GM18907 (cell line): ENCODE measurements at regions not wholly inside any gene's neighbourhood (a gene's known extent, or its start where the extent isn't known, plus 50 kb on each side); places are given as distances from the start of the nearest gene placed in this dataset.

ENCODE experiments used
- ATAC-seq: cut with Tn5 transposase; IDR thresholded peaks from one replicate; pipeline ENCODE4 v1.9.1; 2021; ENCODE audit warnings: mild to moderate bottlenecking, moderate library complexity; ENCODE audit not compliant: unreplicated experiment

DNA sequence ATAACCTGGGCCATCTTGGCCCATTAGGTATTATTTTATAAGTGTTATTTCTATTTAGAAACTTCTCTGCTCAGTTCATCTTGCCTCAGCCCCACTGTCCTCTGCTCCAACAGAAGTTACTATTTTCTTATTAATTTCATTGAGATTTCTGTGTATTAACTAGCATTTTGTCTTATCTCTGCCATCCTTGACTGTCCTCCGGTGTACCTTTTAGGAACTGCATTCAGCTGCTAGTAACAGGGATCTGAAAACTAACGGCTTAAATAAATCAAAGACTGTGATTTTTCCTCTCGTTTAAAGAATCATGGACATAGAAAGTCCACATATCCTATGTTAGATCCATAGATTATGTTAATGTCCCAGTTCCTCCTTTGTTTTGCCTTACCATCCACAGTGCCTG lies 382.5 kb downstream of the MATN1 start:
- ATAC-seq: no peak

- no peak for ATAC-seq
These were observed 383.5 kb downstream of the MATN1 start for GRCh38 chr1:30339866-30340265.

GRCh38 chr1:30338765-30339164 lies 384.6 kb downstream of the MATN1 start:
- ATAC-seq: no peak

GRCh38 chr1:30337324-30337620 lies 386.1 kb downstream of the MATN1 start:
- ATAC-seq: no peak

GRCh38 chr1:30336550-30337323 lies 386.6 kb downstream of the MATN1 start:
- ATAC-seq: no peak

DNA sequence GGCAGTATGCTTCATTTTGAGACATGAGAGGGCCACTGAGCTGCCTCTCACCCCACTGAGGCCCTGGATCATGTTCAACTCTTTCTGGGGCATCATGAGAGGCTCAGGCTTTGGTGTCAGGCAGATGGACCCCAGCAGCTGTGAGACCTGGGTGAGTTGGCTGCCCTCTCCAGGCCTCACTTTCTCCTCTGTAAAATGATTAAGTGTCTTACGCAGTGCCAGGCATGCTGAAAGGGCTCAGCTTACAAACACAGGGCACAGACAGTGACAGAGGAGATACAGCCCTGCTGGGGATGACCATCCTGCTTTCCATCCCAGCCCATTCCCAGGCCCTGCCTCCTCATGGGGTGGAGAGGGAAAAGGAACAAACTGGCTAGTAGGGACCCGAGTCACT lies 387.4 kb downstream of the MATN1 start:
- no peak for ATAC-seq

DNA sequence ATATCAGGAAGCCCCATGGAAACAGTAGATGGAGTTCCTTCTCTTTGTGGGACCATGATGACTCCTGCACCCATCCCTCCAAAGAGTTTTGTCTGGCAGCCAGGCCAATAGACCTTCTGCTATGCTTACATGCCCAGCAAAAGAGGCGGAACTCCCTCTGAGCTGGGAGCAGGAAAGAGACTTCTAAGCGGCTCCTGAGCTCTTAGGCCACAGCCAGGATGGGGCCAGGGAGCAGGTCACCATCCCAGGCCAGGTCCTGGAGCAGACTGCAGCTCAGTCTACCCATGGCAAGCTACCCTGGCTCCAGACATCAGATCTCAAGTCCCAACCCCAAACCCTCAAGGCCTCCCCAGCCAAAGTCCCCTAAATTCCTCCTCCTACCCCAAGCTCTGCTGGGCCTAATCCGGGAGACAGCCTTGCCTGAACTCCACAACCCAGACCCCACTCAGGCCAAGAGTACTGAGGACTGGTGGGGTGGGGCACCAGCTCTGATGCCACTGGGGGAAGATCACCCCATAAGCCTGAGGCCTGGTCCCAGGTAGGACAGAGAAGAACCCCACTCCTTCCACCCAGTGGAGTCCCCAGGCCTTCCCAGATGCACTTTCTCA lies 387.9 kb downstream of the MATN1 start:
- no peak for ATAC-seq

DNA sequence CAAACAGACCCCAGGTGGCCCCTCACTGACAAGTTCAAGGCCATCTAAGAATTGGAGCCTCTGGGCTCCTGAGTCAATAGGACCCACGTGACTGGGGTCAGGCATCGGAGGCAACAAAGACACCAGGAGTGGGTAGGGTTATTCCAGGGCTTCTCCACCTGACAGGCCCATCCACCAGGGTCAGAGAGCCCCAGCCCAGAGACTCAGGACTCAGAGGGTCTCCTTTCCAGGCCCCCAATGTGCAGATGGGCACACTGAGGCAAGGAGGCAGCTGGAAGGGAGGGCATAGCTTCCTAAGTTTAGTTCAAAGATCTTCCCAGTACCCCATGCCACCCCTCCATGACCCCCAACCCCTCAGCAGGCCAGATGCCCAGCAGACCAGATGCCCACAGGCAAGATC lies 388.6 kb downstream of the MATN1 start:
- ATAC-seq: no peak

- no peak for ATAC-seq
These were observed 391.0 kb downstream of the MATN1 start for GRCh38 chr1:30332116-30333094.

- ATAC-seq: no peak
These were observed 391.8 kb downstream of the MATN1 start for GRCh38 chr1:30331415-30332065.

GRCh38 chr1:30330644-30331043 lies 392.7 kb downstream of the MATN1 start:
- ATAC-seq: no peak

- ATAC-seq: no peak
These were observed 393.4 kb downstream of the MATN1 start for GRCh38 chr1:30329802-30330557.

DNA sequence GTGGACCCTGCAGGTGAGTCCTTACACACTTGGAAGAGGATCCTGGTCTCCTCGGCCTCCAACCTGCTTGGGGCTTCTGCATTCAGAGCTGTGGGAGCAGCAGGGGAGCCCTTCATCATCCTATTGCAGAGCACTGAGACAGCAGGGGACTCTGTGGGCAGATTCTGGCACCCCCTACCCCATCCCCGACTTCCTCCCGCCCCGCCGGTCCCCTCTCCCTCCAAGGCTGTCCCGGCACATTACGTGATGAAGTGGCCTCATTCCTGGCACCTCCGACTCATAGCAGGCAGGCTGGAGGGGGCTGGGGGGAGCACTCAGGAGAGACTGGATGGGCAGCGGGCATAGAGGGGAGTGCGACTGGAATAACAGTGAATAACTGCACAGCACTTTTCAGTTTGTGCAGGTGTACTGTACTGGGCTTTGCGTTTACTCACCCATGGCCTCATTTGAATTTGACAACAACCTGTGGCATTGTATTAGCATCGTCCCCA lies 394.1 kb downstream of the MATN1 start:
- ATAC-seq: no peak

GRCh38 chr1:30328401-30329262 lies 394.8 kb downstream of the MATN1 start:
- ATAC-seq: no peak

GRCh38 chr1:30328100-30328370 lies 395.4 kb downstream of the MATN1 start:
- no peak for ATAC-seq

DNA sequence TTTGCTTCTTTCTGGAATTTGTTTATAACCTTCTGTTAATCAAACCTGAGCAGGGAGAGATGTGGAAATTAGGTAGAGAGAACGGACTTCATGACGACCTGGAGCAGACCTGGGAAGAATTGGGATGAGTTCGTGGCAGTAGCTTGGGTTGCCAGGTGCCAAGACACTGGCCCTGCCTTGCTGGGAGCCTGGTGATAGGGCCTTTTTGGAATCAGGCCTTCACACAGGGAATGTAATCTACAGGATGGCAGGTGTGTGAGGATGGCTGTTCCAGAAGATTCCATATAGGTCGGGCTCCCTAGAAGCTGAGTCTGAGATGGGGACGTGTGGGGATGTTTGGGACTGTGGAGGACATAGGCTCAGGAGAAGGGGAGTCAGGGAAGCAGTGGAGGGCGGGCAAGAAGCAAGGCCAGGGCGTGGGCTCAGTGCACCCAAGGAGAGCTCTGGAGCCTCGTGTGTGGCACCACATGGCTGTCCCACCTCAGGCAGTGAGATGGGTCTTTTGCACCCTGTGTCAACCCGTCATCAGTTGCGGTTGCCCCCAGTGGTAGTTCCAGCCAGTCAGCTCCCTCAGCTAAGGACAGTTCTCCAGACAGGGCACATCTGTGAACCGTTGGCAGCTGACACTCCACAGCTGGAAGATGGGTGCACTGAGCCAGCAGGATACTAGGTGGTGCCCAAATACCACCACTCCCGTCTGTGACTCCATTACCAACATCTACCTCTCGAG lies 395.9 kb downstream of the MATN1 start:
- ATAC-seq: no peak

- no peak for ATAC-seq
These were observed 397.4 kb downstream of the MATN1 start for GRCh38 chr1:30325999-30326398.

- ATAC-seq: no peak
These were observed 398.1 kb downstream of the MATN1 start for GRCh38 chr1:30325085-30325935.
